ENCODE measurements at regions not wholly inside any gene's neighbourhood (a gene's known extent, or its start where the extent isn't known, plus 50 kb on each side); places are given as distances from the start of the nearest gene placed in this dataset.

- TF ChIP-seq CTCF (conservative IDR thresholded peaks at IDR 0.05): no peak
- no peak overlapping the region for H3K27ac ChIP-seq
These were observed 342.4 kb upstream of the ETAA1 start for GRCh38 chr2:67054728-67055127.

GRCh38 chr2:67055387-67056304 is 341.5 kb upstream of the ETAA1 start:
- TF ChIP-seq CTCF (conservative IDR thresholded peaks at IDR 0.05): no peak
- H3K27ac ChIP-seq: no peak overlapping the region

GRCh38 chr2:67057123-67057522 is 340.0 kb upstream of the ETAA1 start:
- TF ChIP-seq CTCF (conservative IDR thresholded peaks at IDR 0.05): no peak
- H3K27ac ChIP-seq: no peak overlapping the region

GRCh38 chr2:67057901-67058703 is 339.0 kb upstream of the ETAA1 start:
- no peak overlapping the region for H3K27ac ChIP-seq
- TF ChIP-seq CTCF (conservative IDR thresholded peaks at IDR 0.05): no peak

GRCh38 chr2:67065046-67065445 is 332.1 kb upstream of the ETAA1 start:
- TF ChIP-seq CTCF (conservative IDR thresholded peaks at IDR 0.05): no peak
- H3K27ac ChIP-seq: no peak overlapping the region

GRCh38 chr2:67066782-67067181 is 330.4 kb upstream of the ETAA1 start:
- TF ChIP-seq CTCF (conservative IDR thresholded peaks at IDR 0.05): no peak
- no peak overlapping the region for H3K27ac ChIP-seq

- no peak for TF ChIP-seq CTCF (conservative IDR thresholded peaks at IDR 0.05)
These were observed 329.5 kb upstream of the ETAA1 start for GRCh38 chr2:67067656-67068055.

More at GRCh38 chr2:67067656-67068055, 329.5 kb upstream of the ETAA1 start:
- H3K27ac ChIP-seq: no peak overlapping the region

Data from VCaP (cell line).